Kidney tubule cell (primary cell): ENCODE measurements at regions not wholly inside any gene's neighbourhood (a gene's known extent, or its start where the extent isn't known, plus 50 kb on each side); places are given as distances from the start of the nearest gene placed in this dataset.
A peak's percentile ranks its signal among the peaks of the same experiment; 100 is the strongest.

Experiments used
- DNase-seq: peaks from one replicate; pipeline ENCODE4 v3.0.0-alpha.2; 2018; ENCODE audit warnings: low spot score

DNA sequence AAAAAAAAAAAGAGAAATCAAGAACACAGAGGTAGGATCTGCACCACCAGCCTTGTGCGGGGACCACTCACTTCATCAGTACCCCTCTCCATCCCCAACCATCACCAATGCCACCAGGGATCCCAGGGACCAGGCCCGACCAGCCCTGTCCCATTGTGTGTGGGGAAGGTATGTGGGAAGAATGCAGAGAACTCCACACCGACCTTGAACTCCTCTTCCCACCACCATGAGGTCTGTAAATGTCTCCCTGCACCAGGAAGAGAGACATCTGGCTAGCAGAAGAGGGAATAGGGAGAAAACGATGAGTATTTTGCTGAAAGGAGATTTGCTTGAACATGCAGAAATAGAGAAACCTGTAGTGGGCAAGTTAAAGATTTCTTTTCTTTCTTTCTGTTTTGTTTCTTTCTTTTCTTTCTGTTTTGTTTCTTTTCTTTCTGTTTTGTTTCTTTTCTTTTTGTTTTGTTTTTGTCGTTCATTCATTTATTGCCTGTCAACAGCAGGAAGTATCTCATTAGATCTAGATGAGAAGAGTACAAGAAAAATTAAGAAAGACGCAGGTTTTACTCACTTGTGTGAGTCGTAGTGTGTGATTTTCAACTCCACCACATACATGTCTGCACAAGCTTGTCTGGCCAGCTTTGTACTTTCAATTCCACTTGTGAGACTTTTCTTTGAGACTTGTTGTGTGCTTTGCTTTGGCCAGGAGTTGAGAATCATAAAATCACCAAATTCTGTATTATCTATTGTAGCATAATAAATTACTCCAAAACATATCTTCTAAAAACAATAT, 179.8 kb upstream of the HAAO start:
- DNase-seq: peak; percentile 21

DNA sequence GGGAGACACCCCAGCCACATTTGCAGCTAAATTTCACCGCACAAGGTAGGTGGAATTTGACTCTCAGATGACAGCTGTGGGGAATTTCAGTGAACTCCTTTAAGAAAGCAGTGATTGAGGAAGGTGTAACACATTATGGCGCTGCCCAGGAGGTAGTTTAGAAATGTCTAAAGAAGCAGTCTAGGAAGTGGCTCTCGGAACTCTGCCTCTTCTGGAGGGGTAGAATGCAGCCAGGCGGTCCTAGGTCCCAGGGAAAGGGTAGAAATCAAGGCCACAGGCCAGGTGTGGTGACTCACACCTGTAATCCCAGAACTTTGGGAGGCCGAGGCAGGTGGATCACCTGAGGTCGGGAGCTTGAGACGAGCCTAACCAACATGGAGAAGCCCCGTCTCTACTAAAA, 179.0 kb upstream of the HAAO start:
- no peak for DNase-seq

DNA sequence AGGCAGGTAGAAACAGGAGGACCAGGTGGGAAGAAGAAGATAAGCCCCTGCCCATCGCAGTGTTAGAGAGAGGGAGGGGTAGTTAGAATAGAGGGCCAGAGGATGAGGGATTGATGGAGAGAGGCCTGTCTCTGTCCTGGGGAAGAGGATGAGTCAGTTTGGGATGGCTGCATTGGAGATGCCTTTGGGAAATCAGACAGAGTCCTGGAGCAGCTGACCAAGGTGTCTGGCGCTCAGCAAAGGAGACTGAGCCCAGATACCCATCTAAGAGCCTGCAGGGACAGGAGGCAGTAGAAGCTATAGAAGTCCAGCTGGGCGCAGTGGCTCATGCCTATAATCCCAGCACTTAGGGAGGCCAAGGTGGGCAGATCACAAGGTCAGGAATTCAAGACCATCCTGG, 177.8 kb upstream of the HAAO start:
- DNase-seq: no peak

DNA sequence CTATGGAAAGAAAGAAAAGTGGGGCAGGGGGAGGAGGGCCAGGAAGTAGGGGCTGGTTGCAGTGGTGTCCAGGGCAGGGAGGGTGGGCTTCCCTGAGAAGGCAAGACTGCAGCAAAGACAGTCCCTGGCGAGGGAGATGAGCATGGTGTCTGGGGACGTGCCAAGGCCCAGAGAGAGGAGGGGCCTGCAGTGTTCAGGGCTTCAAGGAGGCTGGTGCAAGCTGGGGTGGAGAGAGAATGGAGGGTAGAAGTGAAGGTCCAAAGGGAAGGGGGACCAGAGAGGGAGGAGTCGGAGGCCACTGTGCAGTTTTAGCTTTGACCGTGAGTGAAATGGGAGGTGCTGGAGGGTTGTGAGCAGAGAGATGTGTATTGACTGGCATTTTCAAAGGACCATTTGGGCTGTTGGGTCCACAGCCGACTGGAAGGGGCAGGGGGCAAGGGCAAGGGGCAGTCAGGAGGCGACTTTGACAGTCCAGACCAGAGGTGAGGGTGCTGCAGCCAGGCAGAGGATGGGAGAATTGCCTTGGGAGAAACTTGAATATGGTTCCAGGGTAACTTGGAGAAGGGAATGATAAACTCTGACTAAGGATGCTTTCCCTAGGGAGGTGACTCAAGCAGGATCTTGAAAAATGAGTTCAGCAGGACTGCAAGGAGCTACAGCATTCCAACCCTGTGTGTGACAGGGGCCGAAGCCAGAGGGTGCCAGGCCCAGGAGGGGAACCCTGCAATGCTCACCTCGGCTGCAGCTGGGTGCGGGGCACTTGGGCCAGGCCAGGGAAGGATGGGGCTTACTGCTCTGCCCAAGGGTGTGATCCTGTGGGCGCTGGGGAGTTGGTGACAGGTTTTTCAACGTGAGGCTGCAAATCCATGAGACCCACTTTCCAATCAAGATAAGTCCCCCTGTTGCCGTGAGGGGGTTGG, 177.1 kb upstream of the HAAO start:
- peak; percentile 84 for DNase-seq

DNA sequence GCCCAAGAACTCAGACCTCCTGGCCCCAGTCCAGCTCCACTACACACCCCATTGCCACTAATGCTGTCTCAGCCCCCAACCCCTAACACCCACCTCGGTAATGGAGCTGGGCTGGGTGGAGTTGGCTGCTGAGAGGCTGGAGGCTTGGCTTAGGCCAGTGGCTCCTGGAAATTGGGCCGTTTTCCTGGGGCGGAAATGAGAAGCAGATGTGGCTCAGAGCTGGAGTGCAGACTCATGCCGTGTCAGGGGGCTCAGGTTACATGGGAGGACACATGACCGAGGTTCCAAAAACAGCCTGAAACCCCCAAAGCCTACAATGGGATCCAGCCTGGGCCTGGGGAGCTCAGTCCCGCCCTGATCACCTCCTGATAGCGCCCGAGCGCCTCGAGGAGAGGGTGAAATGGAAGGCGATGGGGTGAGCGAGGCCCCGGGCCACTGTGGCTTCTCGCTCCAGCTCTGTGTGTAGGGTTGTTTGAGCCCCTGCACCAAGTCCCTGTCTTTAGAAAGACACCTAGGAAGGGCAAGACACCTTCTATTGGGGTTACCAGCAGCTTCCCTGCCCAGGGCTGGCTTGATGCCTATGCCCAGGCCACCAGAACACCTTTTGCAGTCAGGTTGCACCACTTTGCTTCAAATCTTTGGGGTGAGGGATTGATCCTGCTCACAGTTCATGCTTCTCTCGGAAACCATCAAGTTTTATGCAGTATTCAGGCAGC, 175.7 kb upstream of the HAAO start:
- no peak for DNase-seq

DNA sequence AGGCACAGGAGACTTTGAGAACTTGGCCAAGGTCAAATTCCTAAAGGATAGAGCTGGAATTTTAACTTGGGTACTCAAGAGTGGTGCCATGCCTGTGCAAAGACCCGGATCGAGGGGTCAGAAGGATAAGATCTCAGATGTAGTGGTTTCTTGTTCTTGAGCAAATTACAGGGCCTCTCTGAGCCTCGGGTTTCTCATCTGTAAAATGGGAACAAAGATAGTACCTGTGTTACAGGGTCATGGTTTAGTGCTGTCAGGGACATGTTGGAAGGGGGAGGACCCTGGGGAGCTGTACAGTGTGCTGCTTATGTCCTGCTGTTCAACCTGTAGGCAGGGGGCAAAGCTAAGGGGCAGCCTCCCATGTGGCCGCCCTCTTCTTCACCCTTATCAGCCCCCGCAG, 173.5 kb upstream of the HAAO start:
- no peak for DNase-seq

DNA sequence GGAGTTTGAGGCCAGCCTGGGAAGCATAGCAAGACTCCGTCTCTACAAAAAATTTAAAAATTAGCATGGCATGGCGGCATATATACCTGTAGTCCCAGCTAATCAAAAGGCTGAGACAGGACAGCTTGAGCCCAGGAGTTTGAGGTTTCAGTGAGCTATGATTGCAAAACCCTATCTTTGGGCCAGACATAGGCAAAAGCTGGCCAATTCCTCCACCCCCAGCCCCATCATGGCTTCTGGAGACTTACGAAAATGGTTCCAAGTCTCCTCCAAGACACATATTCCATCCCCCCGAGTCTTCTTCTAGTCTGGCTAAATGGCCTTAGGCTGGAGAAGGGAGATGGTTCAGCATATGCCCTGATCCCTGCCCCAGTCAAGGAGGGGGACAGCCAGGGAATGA, 172.8 kb upstream of the HAAO start:
- no peak for DNase-seq

DNA sequence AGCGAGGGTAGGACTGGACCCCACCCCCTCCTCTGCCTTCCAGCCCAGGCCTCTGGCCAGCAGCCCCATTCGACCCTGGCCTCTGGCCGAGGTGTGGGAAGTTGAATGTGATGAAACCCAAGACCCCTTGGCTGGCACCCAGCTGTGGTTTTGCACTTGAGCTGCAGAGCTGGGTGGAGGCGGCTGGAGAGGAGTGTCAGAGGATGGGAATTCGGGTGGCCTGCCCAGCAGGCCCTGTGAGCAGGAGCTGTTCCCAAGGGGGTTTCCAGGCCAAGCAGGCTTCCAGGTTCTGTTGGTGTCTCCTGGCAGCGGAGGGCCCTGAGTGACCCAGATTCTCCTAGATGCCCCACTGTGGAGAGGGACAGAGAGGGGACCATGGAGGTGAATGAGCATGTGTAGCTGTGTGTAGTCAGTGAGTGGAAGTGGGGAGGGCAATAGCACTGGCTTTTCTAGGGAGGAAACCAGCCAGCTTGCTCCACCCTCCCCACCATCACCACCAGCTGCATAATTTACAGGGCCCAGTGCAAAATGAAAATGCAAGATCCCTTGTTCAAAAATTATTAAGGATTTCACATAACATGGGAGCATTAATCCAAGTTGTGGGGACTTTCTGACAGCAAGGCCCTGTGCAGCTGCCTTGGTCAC, 172.2 kb upstream of the HAAO start:
- peak; percentile 95 for DNase-seq

DNA sequence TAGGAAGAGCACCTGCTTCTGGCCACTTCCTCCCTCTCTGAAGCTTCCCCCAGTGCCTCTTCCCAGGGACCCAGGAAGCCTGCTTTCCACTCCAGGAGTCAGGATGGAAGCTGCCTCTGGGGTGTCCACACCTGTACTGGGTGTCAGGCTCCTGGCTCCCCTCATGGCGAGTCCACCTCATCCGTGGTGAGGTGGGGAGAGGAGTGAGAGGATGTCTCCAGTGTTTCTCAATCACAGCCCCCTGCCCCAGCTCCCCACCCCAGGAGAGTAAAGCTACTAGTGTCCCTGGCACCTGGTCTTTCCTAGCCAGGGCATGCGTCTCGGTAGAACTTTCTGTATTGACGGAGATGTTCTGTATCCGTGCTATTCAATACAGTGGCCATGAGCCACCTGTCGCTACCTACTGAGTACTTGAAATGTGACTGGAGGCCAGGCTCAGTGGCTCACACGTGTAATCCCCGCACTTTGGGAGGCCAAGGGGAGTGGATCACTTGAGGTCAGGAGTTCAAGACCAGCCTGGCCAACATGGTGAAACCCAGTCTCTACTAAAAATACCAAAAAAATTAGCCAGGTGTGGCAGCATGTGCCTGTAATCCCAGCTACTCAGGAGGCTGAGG, 171.2 kb upstream of the HAAO start:
- no peak for DNase-seq

DNA sequence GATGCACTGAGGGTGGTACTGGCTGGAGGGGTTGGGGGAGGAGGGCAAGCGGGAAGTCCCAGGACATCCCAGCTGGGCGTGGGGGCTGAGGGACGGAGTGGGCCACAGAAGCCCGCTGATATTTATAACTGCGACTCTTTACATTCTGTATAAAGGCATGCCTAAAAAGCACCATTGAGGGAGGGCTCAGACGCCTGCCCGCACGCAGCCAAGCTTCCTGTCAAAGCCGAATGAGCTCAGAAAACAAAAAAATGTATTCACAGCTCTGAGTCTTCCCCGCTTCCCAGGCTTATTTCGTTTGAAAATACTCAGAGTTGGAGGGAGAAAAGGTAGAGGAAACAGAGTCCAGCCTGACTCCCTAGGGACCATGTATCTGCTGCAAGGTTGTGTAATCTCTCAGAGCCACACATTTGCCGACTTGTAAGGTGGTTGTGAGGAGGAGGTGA, 170.1 kb upstream of the HAAO start:
- DNase-seq: no peak

DNA sequence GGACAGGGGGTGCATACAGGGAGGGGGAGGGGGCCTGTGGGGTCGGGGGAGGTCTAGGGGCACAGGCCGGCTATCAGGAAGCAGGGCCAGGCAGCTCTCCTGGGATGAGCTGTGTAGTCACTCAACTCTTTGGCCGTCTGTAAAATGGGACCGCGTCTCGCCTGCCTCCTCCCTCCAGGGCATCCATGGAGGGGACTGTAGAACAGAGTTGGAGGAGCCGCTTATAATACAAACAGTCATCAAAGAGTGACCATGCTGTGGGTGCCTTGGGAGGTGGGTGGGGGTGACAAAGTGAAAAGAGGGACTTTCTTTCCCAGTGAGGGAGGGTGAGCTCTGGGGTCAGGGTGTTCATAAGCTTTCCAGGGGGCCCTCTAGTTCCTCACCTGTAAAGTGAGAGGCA, 169.6 kb upstream of the HAAO start:
- no peak for DNase-seq

DNA sequence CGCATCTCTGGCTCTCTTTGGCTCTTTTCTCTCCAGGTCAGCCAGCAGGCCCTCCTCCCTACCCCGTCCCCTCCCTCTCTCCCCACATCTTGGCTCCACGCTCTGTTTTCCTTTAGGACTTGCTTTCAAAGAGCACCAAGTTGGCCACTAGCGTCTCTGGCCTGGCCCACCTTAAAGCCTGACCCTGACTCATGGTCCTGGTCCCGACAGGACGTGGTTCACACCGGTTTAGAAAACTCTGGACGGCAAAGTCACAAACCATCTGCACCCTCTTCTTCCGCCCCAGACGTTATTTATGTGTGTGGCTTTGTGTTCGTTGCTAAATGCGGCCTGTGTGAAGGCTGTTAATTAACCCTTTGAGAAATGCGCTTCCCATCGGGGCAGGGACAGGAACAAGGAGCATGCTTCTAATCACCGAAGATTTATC, 169.0 kb upstream of the HAAO start:
- DNase-seq: no peak

DNA sequence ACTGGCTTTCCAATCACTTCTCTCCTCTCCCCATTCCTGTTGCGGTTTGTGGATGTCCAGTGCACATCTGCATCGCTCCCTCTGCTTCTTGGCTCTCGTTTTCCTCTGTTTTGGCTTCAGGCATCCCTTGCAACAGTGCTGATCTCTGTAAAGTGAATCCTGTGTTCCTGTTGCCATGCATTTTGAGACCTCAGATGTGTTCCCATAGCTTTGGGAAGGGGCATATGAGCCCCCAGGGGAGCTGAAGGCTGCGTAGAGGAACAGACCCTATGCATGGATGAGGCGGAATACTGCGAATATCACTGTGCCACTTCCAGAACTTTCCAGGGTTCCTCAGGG, 168.4 kb upstream of the HAAO start:
- DNase-seq: no peak

DNA sequence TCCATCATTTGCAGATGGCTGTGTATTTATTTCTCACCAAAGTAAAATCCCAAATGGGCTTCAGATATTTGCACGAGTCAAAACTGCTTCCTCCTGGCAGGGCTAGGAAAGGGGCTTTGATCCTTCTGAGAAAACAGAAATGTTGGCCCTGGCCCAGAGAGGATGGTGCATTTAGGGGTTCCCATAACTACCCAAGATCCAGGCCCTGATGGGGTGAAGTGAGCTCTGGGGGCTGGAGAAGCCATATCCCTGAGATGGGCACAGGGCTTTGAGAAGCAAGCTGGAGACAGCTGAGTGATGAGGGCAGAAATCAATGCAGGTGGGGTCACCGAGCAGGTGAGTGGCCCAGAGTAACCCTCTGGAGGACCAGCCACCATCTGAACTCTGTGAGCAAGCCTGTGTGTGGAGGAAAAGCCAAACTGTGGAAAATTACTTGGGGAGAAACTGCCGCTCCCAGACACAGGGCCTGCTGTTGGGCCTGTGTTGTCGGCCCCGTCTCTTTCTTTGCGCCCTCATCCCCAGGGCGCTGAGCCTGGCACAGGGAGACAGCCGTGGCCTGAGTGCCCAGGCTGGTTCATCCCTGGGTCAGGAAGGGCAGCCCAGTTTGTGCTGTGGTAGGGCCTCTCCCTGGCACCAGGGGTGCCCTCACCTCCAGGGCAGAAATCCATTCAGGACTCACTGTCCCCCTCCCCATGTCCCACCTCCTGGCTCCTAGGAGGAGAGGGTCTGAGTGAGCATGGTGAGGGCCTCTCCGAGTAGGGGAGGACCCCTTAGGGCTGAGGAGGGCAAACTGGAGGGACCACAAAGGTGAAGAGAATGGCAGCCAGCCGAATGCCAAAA, 167.8 kb upstream of the HAAO start:
- DNase-seq: no peak

DNA sequence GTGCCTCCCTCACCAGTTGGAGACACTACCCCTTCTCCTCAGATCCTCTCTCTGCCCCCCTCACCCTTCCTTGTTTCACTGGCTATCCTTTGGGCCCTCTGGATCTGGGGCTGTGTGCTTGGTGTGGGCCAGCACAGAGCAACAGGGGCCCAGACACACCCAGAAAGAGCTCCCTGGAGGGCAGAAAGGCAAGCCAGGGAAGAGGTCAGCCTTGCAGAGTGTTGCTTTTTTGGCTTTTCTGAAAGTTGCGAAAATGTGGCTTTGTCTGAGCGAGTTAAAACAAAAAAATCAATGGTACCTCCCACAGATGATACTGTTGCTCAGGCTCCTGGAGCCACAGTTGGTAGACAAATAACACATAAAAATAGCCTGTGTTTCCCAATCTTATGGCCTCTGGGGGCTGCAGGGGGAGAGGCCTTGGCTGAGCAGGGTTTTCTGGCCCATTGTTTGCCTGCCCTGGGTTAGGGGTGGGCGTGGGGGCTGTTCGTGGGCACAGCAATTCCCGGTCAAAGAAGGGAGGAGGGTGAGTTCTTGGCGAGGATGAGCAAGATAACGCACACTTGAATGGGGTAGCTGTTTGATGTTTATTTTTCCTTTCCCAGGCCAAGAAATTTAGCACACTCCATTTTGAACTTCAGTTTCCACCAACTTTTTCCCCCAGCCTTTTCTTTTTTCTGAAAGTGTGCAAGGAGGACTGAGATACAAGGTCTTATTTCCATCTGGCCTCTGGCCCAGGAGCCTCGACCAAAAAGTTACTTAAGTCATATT, 167.0 kb upstream of the HAAO start:
- DNase-seq: no peak

DNA sequence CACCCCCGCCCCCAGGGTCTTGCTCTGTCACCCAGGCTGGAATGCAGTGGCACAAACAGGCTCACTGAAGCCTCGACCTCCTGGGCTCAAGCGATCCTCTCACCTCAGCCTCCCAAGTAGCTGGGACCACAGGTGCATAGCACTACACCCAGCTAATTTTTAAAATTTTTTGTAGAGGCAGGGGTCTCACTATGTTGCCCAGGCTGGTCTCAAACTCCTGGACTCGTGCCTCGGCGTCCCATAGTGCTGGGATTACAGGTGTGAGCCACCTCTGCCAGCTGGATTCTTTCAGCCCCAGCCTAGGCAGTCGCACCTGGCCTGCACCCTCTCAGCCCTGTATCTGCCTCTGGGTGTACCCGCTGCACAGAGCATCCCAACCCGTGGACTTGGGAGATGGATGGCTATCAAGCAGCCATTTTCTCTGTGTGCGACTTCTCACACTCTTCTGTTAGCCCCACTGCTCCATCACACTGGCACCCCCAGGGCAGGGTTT, 166.4 kb upstream of the HAAO start:
- no peak for DNase-seq

DNA sequence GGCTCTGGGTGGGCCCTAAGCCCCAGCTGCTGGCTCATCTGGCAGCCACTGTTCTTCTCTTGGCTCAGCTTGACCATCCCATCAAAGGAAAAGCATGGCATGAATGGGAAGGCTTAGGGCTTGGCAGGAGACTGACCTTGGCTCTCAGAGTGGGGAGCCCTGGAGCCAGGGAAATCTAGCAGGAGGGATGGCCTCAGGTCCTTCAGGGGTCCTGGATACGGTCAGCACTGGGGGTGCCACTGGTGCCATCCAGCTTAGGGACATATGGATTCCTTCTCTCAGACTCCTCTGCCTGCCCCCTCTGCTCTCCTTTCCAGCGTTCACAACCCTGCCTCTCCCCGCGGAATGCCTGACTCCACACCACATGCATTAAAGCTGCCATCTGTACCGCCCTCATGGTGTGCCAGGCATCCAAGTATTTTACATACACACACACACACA, 165.5 kb upstream of the HAAO start:
- DNase-seq: no peak

DNA sequence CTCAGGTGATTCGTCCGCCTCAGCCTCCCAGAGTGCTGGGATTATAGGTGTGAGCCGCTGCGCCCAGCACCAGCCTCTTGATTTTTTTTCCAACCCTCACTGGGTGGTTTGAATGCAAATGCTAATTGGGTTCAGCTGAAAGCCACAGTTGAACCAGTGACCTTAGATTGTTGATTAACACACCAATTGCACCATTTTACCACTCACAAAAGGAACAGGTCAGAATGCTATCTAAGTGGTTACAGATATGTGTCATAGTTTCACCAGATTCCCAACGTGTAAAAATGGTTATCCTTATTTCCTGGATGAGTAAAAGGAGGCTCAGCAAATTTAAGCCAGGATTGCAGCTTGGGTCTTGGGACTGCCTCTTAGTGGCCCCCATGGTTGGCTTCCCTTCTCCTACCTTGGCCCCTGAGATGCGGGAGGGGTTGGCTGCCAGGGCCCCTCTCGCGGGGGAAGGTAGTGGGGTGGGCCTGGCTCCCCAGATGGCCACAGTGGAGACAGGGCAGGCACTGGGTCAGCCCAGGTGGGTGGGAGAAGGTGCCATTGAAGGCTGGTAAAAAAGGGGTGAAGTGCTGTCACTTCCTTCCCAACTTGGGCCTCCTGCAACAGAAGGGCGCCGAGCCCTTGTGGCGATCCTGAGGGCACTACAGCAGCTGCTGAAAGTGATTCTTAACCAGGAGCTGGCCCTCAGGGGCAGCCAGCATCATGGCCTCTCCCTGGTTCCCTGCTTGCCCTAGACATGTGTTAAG, 164.9 kb upstream of the HAAO start:
- DNase-seq: peak; percentile 97
